Panc1 (cell line): ENCODE measurements at regions not wholly inside any gene's neighbourhood (a gene's known extent, or its start where the extent isn't known, plus 50 kb on each side); places are given as distances from the start of the nearest gene placed in this dataset.

ENCODE experiments used
- ATAC-seq: fragments of 200-7000 bp; cut with Tn5 transposase; 2 replicates; pipeline ENCODE4 v1.9.1; 2020; ENCODE audit warnings: mild to moderate bottlenecking, moderate library complexity
- BruUV-seq: library from RNA; stranded (reverse); fragments of 400-500 nt; replicated peaks from 2 replicates; lab custom pipeline; 2021; lab: Mats Ljungman, UMichigan
- CTCF ChIA-PET: fragments of 300-600 bp; sonication (Branson Sonifier 250); formaldehyde crosslinking; loops from one replicate; lab custom pipeline; 2022; ENCODE audit warnings: antibody characterized with exemption; lab: Charles Lee
- POLR2A ChIA-PET: fragments of 300-600 bp; sonication (Branson Sonifier 250); formaldehyde crosslinking; loops from one replicate; lab custom pipeline; 2022; ENCODE audit warnings: antibody characterized with exemption; lab: Charles Lee
- DNase-seq: peaks from one replicate; pipeline ENCODE4 v3.0.0-alpha.2; 2010; ENCODE audit warnings: low read depth, low spot score
- H3K27ac ChIP-seq: 2 replicates; pipeline ENCODE4 v1.5.1; 2011; ENCODE audit warnings: mild to moderate bottlenecking, low read length, inconsistent platforms
- H3K27me3 ChIP-seq: fragments of 200-500 bp; sonication (Bioruptor generic); 2 replicates; pipeline ENCODE4 v1.6.0; 2014; ENCODE audit warnings: low read length, inconsistent platforms; ENCODE audit not compliant: control insufficient read depth, insufficient read depth
- H3K36me3 ChIP-seq: fragments of 200-500 bp; sonication (Bioruptor generic); 2 replicates; pipeline ENCODE4 v1.5.1; 2014; ENCODE audit warnings: inconsistent platforms, mild to moderate bottlenecking, low read length, moderate library complexity; ENCODE audit not compliant: control insufficient read depth, insufficient read depth
- H3K4me1 ChIP-seq: 2 replicates; pipeline ENCODE4 v1.5.1; 2011; ENCODE audit warnings: inconsistent platforms, mild to moderate bottlenecking, low read length, moderate library complexity; ENCODE audit not compliant: control insufficient read depth, insufficient read depth
- H3K4me3 ChIP-seq, 2 experiments: 2 replicates each; pipeline ENCODE4 v1.5.1; 2011 to 2012; ENCODE audit warnings: low read depth in 2 of 2, low read length in 2 of 2, mild to moderate bottlenecking in 2 of 2, inconsistent platforms in 1 of 2, moderate library complexity in 1 of 2
- H3K9me3 ChIP-seq: fragments of 200-500 bp; sonication (Bioruptor generic); 2 replicates; pipeline ENCODE4 v1.5.1; 2014; ENCODE audit warnings: low read depth, mild to moderate bottlenecking, inconsistent platforms, low read length, moderate library complexity; ENCODE audit not compliant: control insufficient read depth, insufficient read depth
- POLR2AphosphoS5 ChIP-seq: IDR thresholded peaks from 2 replicates; pipeline ENCODE4 v1.6.1; 2012; ENCODE audit warnings: mild to moderate bottlenecking, low read depth, low read length, moderate library complexity
- SIN3A ChIP-seq: IDR thresholded peaks from 2 replicates; pipeline ENCODE4 v1.6.1; 2012; ENCODE audit warnings: low read depth, mild to moderate bottlenecking, low read length, moderate library complexity, borderline replicate concordance; ENCODE audit not compliant: insufficient read depth
- TCF7L2 ChIP-seq: IDR thresholded peaks from 2 replicates; pipeline ENCODE4 v1.6.1; 2011; ENCODE audit warnings: mild to moderate bottlenecking, low read depth, low read length, inconsistent platforms
- in situ Hi-C: cut with HindIII; loops from 2 replicates; pipeline ENCODE4 v1.10.0; 2016; ENCODE audit warnings: low sequenced_read_pairs, low pct_unique_long_range_greater_than_20kb
- intact Hi-C: fragments of 100-400 bp; cut with micrococcal nuclease; formaldehyde crosslinking; loops from one replicate; pipeline ENCODE4 v1.10.0; 2022; ENCODE audit not compliant: unreplicated experiment
- TF ChIP-seq, protein P1 (sequence below), 2 experiments: IDR thresholded peaks; 2 replicates each; pipeline ENCODE4 v1.6.1; 2011 to 2012; ENCODE audit warnings: low read depth in 2 of 2, control low read depth in 1 of 2, low read length in 1 of 2, mild to moderate bottlenecking in 1 of 2, moderate library complexity in 1 of 2; ENCODE audit not compliant: insufficient read depth in 1 of 2
- TF ChIP-seq, protein P2 (sequence below): fragments of 450-650 bp; IDR thresholded peaks from 2 replicates; pipeline ENCODE4 v1.5.1; 2017; ENCODE audit warnings: mild to moderate bottlenecking

DNA sequence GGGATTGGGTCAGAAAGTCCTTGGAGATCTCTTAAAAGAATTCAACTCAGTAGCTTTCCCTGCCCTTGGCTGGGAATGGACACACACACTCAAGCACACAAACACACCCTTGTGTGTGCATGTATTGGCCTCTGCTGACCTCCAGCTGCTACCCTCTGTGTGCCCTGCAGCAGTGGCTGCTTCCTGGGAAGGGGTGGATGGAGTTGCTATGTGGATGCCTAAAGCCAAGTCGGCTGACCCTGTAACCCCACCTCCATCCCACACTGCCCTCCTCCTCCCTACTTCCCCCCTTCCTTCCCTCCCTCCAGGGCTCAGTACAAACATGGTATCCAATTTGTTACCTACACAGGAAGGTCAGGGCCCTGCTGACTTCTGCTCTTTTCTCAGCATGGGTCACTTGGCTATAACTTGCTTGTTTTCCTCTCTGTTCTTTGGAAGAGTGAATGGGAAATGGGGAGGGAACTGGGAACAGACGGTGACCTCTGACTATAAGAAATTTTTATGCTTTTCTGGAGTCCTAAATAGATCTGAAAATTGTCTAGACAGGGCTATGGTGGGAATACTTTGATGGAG is 351.6 kb upstream of the TBX3 start:
- no peak for DNase-seq
- intact Hi-C loops = no loop called here
- no peak for ATAC-seq

DNA sequence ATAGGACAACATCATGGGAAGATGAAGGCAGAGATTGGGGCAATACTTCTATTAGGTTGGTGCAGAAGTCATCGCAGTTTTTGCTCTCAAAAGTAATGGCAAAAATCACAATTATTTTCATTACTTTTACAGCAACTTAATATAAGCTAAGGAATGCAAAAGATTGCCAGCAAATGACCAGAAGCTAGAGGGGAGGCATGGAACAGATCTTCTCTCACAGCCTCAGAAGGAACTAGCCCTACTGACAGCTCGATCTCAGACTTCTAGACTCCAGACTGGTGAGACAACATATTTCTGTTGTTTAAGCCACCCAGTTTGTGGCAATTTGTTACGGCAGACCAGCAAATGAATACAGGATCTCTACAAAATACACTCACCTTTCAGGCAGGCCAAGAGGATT is 348.5 kb upstream of the TBX3 start:
- POLR2A ChIA-PET = no interaction called here
- TF ChIP-seq SIN3A = no peak
- TF ChIP-seq, protein P1, sequence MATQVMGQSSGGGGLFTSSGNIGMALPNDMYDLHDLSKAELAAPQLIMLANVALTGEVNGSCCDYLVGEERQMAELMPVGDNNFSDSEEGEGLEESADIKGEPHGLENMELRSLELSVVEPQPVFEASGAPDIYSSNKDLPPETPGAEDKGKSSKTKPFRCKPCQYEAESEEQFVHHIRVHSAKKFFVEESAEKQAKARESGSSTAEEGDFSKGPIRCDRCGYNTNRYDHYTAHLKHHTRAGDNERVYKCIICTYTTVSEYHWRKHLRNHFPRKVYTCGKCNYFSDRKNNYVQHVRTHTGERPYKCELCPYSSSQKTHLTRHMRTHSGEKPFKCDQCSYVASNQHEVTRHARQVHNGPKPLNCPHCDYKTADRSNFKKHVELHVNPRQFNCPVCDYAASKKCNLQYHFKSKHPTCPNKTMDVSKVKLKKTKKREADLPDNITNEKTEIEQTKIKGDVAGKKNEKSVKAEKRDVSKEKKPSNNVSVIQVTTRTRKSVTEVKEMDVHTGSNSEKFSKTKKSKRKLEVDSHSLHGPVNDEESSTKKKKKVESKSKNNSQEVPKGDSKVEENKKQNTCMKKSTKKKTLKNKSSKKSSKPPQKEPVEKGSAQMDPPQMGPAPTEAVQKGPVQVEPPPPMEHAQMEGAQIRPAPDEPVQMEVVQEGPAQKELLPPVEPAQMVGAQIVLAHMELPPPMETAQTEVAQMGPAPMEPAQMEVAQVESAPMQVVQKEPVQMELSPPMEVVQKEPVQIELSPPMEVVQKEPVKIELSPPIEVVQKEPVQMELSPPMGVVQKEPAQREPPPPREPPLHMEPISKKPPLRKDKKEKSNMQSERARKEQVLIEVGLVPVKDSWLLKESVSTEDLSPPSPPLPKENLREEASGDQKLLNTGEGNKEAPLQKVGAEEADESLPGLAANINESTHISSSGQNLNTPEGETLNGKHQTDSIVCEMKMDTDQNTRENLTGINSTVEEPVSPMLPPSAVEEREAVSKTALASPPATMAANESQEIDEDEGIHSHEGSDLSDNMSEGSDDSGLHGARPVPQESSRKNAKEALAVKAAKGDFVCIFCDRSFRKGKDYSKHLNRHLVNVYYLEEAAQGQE (IDR thresholded peaks at IDR 0.05; ENCODE audit: insufficient read depth in 1 of 2, low read depth in 2 of 2, low read length in 1 of 2) = no peak
- no peak for TF ChIP-seq POLR2AphosphoS5
- TF ChIP-seq TCF7L2 = no peak
- TF ChIP-seq, protein P2, sequence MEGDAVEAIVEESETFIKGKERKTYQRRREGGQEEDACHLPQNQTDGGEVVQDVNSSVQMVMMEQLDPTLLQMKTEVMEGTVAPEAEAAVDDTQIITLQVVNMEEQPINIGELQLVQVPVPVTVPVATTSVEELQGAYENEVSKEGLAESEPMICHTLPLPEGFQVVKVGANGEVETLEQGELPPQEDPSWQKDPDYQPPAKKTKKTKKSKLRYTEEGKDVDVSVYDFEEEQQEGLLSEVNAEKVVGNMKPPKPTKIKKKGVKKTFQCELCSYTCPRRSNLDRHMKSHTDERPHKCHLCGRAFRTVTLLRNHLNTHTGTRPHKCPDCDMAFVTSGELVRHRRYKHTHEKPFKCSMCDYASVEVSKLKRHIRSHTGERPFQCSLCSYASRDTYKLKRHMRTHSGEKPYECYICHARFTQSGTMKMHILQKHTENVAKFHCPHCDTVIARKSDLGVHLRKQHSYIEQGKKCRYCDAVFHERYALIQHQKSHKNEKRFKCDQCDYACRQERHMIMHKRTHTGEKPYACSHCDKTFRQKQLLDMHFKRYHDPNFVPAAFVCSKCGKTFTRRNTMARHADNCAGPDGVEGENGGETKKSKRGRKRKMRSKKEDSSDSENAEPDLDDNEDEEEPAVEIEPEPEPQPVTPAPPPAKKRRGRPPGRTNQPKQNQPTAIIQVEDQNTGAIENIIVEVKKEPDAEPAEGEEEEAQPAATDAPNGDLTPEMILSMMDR = no peak
- CTCF ChIA-PET = no interaction called here
- ATAC-seq = no peak
- in situ Hi-C loops = no loop called here
- Histone ChIP-seq H3K4me1 (no peaks in the 10 kb centered on the region), H3K4me3 (no peak overlapping the region), H3K27me3 (no peaks in the 10 kb centered on the region), H3K27ac (no peak overlapping the region), H3K9me3 (no peaks in the 10 kb centered on the region), H3K36me3 (no peaks in the 10 kb centered on the region)
- DNase-seq = no peak
- intact Hi-C loops = no loop called here
- no TSS peak for BruUV-seq

More for the DNA sequence above, 351.6 kb upstream of the TBX3 start:
- TF ChIP-seq TCF7L2 = no peak
- TF ChIP-seq POLR2AphosphoS5 = no peak
- TF ChIP-seq, protein P2 = no peak
- TF ChIP-seq, protein P1 (IDR thresholded peaks at IDR 0.05; ENCODE audit: insufficient read depth in 1 of 2, low read depth in 2 of 2, low read length in 1 of 2) = no peak
- TF ChIP-seq SIN3A = no peak
- POLR2A ChIA-PET = no interaction called here
- H3K9me3 ChIP-seq = no peaks in the 10 kb centered on the region
- no peak overlapping the region for H3K27ac ChIP-seq
- CTCF ChIA-PET = no interaction called here
- BruUV-seq = no TSS peak
- no peaks in the 10 kb centered on the region for H3K27me3 ChIP-seq
- no peaks in the 10 kb centered on the region for H3K4me1 ChIP-seq
- H3K4me3 ChIP-seq = no peak overlapping the region
- in situ Hi-C loops = no loop called here
- H3K36me3 ChIP-seq = no peaks in the 10 kb centered on the region
